GM18861 (cell line): ENCODE measurements at regions not wholly inside any gene's neighbourhood (a gene's known extent, or its start where the extent isn't known, plus 50 kb on each side); places are given as distances from the start of the nearest gene placed in this dataset.
A peak's percentile ranks its signal among the peaks of the same experiment; 100 is the strongest.
"Not testable (repeated sequence)": the region's sequence is repeated elsewhere in the genome, so short reads cannot be mapped to it uniquely, and the experiment has no call there.

ENCODE experiments used
- ATAC-seq: cut with Tn5 transposase; IDR thresholded peaks from one replicate; pipeline ENCODE4 v1.9.1; 2021; ENCODE audit not compliant: unreplicated experiment

DNA sequence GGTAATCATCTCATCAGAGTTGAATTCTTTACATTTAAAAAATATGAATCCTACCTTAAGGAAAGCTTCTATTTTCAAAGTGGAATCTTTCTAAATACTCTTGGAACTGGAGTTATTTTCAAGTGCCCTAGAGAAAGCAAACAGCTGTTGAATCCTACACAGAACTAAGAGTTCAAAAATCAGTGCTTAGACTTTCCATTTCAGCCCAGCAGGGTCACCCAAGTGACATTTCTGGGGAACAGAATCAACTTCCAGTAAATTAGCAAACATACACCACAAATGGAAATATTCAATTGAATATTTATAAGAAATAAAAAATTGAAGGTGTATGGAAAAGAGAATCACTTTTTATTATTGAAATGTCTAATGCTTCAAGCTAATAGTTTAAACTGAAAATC is 427.7 kb upstream of the NOX3 start:
- no peak for ATAC-seq

DNA sequence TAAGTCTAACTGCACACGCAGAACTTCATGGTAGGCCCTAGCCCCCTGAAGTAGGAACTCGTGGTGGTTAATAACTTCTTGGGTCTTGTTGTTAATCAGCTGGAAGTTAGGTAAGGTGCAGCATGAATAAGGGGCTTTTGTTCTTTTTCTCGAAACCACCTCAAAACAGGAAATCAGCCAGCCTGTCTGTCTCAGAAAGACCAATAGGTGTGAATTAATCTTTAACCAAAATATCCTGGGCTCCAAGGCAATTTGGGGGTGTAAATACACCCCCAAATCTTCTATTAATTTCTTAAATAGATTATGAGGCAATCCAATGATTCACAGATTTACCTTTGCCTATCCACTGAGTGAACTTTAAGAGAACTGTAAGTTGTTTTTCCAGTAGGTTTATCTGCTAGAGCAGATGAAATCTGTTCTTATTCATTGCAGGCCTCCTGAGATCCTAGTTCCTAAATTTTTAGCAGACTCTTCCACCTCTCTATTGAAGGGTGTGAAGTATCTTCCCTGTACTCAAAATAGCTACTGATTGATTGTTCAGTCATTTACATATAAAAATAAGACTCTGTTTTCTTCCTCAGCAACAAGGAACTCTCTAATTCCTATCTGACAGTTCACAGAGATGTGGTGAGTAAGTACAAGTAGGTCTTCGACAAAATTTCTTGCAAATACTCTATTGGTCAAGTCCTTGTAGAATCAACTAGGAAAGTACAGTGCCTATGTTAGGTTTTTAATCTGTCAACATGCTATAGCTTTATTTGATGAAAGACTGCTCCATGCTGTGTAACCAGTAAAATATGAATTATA is 427.1 kb upstream of the NOX3 start:
- ATAC-seq, result peak; percentile 88

DNA sequence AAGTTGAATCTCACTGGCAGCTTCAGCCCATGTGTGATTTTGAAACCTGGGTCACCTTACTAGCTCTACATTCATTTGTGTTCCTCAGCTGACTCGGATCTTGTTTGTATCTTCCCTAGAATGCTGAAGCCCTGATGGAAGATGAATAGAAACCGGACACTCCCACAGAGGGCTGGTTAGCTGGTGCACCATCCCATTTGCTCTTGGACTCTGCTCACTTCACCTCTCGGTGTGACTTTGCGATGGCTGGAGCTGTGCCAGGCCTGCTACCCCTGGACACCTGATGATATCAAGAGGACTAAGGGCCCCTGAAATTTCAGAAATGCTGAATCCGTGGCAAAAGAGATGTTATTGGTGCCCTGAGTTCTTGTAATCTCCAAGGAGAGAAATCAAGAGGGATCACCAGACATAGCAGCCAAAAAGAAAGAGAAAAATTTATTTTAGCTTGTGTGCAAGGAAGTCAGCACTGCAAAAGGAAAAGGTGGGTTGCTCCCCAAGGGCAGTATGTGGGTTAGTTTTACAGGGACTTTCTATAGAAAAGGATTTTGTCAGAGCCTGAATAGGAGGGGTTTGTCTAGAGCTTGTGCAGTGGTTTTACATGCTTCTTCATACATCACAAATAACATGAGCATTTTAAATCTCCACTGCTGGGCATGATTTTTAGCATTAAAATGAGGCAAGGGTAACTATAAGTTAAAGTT is 426.3 kb upstream of the NOX3 start:
- ATAC-seq, result no peak

DNA sequence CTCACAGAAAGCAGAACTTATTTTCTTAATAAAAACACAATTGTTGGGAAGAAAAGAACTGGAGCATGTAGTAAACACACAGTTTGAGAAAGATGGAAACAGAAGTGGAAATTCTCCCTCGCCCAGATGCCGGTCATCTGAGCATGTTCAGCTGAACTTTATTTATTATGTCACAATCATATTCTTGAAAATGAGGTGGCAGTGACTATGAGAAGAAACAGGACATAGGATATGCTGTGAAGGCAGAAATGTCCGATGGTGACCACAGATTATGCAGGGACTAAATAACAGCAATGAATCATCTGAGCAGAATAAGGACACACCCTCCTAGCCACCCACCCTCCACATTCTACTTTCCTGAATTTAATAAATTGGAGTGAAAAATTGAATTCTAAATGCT is 425.3 kb upstream of the NOX3 start:
- no peak for ATAC-seq

DNA sequence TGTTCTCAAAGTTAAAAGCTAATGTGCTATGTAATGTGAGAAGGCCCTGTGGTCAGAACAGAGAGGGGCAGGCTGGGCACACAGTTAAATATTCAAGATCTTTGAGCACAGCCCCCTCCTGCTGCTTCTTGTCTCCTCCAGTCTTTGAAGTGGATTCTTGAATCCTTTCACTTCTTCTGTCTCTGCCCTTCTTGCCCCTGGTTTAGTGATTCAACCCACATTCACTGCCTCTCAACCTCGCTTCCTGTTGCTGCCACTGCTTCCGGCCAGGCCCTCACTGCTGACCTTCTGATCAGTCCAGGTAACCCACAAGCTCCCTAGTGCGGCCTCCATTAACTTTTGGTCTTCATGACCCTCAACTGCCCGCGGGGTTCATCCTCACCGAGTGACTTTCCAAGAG is 417.3 kb upstream of the NOX3 start:
- ATAC-seq, result no peak

DNA sequence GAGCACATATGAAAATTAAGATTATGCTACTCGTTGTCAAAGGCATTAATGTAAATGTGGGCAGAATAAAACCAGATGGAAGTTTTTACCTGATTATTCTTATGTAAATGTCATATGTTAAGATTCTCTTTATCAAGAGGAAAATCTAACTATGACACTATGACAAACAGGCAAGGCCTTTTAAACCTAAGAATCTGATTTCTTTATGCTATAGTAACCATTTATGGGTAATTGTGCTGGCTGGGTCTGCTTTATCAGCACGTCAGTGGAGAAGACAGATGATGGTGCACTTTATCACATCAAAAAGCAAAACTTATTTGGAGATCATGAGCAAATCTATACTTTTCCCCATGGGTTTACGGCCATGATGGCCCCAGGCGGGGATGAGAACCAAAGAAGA is 412.0 kb upstream of the NOX3 start:
- ATAC-seq, result no peak

DNA sequence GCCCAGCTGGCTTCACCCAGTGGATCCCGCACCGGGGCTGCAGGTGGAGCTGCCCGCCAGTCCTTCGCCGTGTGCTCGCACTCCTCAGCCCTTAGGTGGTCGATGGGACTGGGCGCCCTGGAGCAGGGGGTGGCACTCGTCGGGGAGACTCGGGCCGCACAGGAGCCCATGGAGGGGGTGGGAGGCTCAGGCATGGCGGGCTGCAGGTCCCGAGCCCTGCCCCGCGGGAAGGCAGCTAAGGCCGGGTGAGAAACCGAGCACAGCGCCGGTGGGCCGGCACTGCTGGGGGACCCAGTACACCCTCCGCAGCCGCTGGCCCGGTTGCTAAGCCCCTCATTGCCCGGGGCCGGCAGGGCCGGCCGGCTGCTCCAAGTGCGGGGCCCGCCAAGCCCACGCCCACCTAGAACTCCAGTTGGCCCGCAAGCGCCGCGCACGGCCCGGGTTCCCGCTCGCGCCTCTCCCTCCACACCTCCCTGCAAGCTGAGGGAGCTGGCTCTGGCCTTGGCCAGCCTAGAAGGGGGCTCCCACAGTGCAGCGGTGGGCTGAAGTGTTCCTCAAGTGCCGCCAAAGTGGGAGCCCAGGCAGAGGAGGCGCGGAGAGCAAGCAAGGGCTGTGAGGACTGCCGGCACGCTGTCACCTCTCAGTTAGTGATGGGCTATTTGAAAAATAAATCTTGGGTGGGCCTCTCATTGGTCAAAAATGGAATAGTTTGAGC is 411.2 kb upstream of the NOX3 start:
- not testable (repeated sequence) for ATAC-seq

DNA sequence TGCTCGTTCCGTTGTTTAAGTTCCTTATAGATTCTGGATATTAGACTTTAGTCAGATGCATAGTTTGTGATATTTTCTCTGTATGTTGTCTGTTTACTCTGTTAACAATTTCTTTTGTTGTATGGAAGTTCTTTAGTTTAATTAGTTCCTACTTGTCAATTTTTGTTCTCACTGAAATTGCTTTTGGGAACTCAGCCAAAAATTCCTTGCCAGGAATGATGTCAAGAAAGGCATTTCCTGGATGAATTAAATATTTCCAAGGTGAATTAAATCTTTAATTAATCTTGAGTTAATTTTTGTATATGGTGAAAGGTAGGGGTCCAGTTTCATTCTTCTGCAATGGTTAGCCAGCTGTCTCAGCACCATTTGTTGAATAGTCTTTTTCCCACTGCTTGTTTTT is 406.2 kb upstream of the NOX3 start:
- ATAC-seq, result no peak

DNA sequence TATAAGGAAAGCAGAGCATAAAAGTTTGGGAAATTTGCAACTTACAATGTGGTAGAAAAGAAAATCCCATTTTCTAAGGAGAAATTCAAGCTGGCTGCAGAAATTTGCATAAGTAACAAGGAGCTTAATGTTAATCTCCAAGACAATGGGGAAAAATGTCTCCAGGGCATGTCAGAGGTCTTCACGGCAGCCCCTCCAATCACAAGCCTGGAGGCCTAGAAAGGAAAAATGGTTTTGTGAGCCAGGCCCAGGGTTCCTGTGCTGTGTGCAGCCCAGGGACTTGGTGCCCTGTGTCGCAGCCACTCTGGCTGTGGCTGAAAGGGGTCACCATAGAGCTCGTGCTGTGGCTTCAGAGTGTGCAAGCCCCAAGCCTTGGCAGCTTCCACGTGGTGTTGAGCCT is 403.3 kb upstream of the NOX3 start:
- not testable (repeated sequence) for ATAC-seq

DNA sequence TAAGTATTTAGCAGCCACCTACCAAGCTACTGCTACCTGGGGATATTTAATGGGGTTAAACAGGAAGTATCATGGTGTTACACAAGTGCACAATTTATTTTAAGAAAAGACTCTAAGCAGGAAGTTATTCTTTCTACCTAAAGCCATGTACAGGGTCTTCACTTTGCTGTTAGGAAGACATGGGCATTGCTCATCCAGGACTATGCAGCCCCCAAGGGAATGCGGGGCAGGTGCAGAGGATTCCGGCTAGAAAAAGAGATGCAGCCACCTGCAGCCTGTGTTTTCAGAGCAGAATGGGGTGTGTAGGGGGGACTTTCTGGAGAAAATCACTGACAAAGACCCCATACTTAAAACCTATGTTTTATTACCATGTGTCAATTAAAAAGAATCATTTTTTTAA is 399.1 kb upstream of the NOX3 start:
- ATAC-seq, result no peak

DNA sequence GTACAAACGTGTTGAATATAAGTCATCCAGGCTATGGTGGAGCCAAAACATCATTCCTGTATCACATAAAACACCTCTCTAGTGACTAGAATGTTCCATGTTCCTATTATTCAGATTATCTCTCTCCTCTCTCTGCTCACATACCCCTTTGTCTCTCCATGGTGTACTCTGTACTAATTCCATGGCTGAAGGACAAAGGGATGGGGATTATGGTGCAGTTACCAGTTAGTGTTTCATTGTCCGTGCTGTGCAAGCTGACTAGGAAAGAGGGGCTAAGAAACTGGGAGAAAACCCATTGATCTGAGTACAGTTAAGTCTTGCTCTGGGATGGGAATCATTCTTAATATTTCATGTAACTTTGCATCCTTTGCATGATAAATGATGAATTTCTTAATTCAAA is 397.4 kb upstream of the NOX3 start:
- no peak for ATAC-seq

DNA sequence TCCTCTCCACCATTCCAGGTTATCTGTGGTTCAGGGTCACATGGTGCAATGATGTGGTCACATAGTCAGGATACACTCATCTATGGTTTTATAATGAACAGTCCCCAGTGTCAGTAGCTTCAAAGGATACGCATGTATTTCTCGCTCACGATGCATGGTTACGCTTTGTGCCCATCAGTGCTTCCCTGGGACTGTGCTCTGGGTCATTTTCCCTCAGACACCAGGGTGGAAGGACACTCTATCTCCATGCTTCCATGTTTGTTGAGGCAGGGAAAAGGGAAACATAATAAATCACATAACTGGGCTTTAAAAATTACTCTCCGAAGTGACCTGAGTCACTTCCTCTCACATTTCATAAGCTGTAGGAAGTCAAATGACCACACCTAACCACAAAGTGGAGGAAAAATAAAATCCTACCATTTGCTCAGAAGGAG is 394.8 kb upstream of the NOX3 start:
- ATAC-seq, result no peak

DNA sequence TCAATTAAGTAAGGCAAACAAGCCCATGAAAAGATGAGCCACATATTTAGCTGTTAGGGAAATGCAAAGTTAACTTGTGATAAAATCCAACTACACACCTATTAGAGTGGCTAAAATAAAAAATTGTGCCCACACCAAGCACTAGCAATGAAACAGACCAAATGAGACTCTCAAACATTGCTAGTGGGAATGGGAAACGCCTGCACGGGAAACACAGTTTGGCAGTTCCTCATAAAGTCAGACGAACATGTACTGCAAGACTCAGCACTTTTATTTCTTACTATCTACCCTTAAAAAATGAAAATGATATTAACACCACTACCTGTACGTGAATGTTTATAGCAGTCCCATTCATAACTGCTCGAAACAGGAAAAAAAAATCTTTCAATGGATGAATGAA is 392.1 kb upstream of the NOX3 start:
- ATAC-seq, result no peak

DNA sequence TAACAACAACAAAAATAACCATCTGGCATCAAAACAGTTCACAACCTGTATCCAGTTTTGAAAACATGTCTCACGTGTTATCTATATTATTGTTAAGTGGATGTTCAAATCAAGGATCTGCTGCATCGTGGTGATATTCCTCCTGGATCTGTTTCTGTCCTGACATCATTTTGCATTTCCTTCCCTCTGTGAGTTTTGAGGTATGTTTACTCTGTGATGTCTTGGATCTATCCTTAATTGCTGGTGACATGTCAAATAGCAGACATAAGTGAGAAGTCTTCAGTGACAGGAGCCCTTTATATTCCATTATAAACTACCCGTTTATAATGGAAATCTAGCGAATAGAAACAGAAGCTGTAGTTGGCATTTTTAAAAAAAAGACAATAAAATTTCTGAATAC is 381.8 kb upstream of the NOX3 start:
- ATAC-seq, result no peak

DNA sequence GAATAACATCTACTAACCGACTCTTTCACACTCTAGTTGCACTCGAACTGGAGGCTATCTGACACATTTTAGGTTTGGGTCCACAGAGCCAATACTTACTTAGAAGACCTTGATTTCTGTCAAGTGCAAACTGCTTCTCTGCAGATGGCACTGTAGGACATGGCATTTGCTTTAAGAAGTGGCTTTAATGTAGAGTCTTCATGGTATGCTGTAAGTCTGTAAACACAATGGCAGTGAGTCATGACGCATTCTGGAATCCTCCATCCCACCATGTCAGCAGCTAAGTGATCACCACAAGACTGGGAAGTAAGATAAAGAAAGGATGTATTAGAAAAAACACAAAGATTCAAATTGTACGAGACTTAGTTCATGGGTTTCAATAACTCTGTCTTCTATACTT is 377.0 kb upstream of the NOX3 start:
- ATAC-seq, result no peak

DNA sequence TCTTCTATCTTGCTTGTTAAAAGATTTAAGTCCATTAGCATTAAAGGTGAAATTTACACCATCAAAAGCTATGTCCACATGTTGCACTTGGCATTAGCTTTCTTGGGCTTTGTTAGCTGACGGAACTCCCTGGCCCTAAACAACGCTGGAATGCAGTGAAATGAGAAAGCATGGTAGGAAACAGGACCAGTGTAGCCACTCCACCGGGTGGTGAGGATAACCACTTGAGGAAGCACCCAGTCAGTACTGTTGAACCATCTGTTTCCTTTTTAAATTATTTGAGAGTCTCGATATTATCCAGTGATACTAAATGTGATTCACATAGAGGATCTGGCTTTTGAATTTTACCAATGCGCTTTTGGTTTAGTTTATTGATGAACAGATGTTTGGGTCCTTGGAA is 374.9 kb upstream of the NOX3 start:
- no peak for ATAC-seq

DNA sequence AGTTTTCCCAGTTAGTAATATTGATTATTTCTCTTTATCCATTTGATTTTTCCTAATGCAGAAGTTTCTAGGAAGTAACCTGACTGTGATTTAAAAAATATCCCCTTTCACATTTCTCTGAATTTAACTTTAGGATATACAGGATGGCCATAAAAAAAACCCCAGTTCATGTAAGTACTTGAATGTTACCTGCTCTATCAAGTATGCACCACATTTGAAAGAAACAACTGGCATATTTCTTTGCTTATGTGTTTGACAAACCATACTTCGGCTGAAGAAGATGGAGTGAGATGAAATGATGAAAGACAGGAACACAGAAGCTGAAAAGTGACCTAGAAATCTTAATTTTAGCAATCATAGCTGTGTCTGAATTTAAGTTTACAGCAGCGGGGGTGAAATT is 374.0 kb upstream of the NOX3 start:
- no peak for ATAC-seq

DNA sequence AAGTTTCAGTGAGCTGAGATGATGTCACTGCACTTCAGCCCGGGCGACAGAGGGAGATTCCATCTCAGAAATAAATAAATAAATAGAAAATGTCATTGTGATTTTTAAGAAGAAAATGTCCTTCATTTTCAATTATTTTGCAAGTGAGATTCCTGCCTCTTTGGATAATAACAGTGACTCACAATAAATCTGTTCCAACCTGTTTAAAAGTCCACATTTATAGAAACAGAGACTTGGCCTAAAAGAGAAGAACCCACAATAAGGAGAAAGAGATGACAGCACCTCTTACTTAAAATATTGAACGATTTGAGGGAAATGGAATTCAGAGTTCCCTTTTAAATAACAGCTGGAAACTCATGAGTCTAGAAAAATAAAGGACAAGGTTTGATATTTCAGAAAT is 373.4 kb upstream of the NOX3 start:
- no peak for ATAC-seq

DNA sequence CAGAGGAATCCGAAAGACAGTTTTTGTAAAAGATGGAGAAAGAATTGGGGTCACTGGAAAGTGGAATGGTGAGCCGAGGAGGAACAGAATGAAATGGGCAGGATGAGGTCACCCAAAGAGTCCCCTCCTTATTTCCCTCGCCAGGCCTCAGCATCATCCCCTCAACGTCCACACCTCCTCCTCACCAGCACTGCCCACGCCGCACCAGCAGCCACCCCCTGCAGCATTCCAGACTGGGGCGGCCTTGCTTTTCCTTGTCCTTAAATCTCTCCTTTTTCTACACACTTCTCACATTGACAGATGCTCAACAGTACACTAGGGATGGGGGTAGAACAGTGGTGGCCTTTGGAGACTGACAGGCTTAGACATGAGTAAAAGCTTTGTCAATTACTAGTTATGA is 363.1 kb upstream of the NOX3 start:
- ATAC-seq, result no peak

DNA sequence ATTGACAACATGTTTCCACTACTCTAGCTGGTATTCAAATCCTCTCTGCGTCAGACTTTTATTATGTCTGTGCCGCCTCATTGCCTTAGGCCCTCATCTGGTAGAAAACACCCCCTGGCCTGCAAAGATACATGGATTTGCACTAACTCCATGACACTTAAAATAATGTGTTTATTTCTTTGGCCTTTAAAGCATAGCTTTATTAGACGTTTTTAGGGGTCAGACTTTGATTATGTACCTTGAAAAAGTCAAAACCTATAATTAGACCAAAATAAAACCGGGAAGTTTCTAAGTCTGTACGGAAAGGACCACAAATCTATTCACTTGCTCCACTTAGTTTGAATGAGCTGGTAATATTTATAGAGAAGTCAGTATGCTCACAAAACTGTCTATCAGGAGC is 357.9 kb upstream of the NOX3 start:
- no peak for ATAC-seq

DNA sequence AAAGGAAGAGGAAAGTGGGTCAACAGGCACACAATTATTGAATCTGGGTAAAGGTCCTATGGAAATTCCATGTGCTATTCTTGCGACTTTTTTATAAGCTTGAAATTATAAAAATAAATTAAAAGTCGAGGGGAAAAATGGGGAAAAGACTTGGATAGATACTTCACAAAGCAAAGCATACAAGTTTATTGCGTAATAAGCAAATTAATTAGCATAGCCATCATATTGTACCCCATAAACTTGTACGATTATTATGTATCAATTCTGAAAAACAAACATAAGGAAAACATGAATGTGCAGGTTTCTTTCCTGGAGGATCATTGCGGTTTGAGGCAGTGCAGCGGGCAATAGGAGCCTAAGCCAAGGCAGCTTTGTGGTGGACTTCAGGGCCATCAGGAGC is 351.6 kb upstream of the NOX3 start:
- no peak for ATAC-seq

DNA sequence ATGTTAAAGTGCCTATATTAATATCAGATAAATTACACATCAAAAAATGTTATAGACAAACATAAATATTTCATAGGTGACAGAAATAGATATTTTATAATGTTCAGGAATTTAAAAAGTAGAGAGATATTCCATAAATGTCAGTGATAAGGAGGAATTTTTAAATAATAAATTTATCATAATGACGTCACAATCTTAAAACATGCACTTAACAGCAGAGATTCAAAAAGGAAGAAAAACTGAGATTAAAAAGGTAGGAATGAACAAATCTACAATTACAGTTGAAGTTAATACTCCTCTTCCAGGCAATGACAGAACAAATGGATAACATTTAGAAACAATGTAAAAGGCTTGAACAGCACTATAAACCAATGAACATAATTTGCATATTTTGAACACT is 345.4 kb upstream of the NOX3 start:
- ATAC-seq, result no peak
